Osteoblast (primary cell): ENCODE measurements at regions not wholly inside any gene's neighbourhood (a gene's known extent, or its start where the extent isn't known, plus 50 kb on each side); places are given as distances from the start of the nearest gene placed in this dataset.

Source experiments
- DNase-seq: peaks from one replicate; pipeline ENCODE4 v3.0.0; 2011; ENCODE audit warnings: low spot score, mixed read lengths; ENCODE audit not compliant: insufficient read length; ENCODE audit errors: missing footprints
- H2AFZ ChIP-seq: 2 replicates; pipeline ENCODE4 v1.6.0; 2011; ENCODE audit warnings: mild to moderate bottlenecking, low read length
- H3K27ac ChIP-seq: 2 replicates; pipeline ENCODE4 v1.5.1; 2011; ENCODE audit warnings: mild to moderate bottlenecking, low read depth, low read length, moderate library complexity
- H3K27me3 ChIP-seq: 2 replicates; pipeline ENCODE4 v1.6.0; 2012; ENCODE audit warnings: mild to moderate bottlenecking, control low read depth, inconsistent platforms, low read length, moderate library complexity; ENCODE audit not compliant: insufficient read depth
- H3K36me3 ChIP-seq: 2 replicates; pipeline ENCODE4 v1.5.1; 2011; ENCODE audit warnings: mild to moderate bottlenecking, low read length, control low read depth, moderate library complexity; ENCODE audit not compliant: insufficient read depth
- H3K4me1 ChIP-seq: 2 replicates; pipeline ENCODE4 v1.5.1; 2011; ENCODE audit warnings: mild to moderate bottlenecking, low read length, control low read depth, moderate library complexity; ENCODE audit not compliant: insufficient read depth
- H3K4me2 ChIP-seq: 2 replicates; pipeline ENCODE4 v1.6.0; 2011; ENCODE audit warnings: mild to moderate bottlenecking, low read length; ENCODE audit not compliant: insufficient read depth
- H3K4me3 ChIP-seq: fragments of 200-600 bp; sonication (generic); 3 replicates; pipeline ENCODE4 v1.5.1; 2012; ENCODE audit warnings: mild to moderate bottlenecking, low read length, inconsistent platforms; ENCODE audit not compliant: insufficient read depth
- H3K79me2 ChIP-seq: 2 replicates; pipeline ENCODE4 v1.6.0; 2012; ENCODE audit warnings: mild to moderate bottlenecking, low read length, control low read depth, inconsistent platforms; ENCODE audit not compliant: insufficient read depth
- H3K9me3 ChIP-seq: 2 replicates; pipeline ENCODE4 v1.5.1; 2011; ENCODE audit warnings: low read depth, low read length, control low read depth
- H4K20me1 ChIP-seq: 2 replicates; pipeline ENCODE4 v1.6.0; 2012; ENCODE audit warnings: mild to moderate bottlenecking, low read length, control low read depth; ENCODE audit not compliant: insufficient read depth
- TF ChIP-seq, protein P1 (sequence below): IDR thresholded peaks from 2 replicates; pipeline ENCODE4 v1.5.1; 2011; ENCODE audit warnings: mild to moderate bottlenecking, low read depth, low read length, moderate library complexity; ENCODE audit errors: extremely low read depth

DNA sequence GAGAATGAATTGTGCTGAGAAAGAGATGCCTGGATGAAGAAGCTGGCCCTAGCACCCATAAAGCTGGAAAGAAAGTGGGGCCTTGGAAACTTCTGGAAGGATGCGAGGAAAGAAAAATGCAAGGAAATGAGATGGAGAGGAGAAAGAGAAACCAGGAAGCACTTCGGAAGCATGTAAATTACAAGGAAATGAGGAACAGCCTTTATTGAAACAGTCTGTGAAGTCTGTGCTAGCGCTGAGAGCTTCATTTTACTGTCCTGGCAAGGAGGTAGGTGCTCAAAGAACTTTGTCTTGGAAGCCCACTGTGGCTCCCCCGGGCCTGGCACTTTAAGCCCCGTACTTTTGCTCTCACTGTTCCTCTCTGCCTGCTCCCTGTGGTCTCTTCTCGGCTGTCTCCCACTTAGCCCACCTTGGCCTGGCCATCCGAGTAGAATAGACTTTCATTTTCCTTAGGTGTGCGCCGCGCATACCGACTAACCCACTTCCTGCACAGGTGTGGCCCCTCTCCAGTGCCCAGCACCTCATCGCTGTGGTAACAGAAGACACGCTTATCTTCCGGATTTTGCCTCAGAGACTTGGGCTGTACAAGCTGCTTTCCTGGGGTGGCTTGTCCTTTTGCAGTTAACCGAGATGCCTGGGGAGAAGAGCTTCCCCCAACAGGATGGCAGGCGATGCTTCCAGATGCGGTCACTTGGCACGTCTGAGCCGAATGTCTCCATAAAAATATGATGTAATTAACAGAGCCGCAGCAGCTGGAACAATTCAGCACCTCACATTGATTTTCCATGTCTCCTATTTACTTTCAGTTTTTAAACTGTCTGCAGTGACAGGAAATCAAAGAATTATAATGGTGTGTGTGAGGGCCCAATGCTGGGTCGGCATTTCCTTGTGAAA is 199.6 kb downstream of the HRH4 start:
- TF ChIP-seq, protein P1, sequence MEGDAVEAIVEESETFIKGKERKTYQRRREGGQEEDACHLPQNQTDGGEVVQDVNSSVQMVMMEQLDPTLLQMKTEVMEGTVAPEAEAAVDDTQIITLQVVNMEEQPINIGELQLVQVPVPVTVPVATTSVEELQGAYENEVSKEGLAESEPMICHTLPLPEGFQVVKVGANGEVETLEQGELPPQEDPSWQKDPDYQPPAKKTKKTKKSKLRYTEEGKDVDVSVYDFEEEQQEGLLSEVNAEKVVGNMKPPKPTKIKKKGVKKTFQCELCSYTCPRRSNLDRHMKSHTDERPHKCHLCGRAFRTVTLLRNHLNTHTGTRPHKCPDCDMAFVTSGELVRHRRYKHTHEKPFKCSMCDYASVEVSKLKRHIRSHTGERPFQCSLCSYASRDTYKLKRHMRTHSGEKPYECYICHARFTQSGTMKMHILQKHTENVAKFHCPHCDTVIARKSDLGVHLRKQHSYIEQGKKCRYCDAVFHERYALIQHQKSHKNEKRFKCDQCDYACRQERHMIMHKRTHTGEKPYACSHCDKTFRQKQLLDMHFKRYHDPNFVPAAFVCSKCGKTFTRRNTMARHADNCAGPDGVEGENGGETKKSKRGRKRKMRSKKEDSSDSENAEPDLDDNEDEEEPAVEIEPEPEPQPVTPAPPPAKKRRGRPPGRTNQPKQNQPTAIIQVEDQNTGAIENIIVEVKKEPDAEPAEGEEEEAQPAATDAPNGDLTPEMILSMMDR, result no peak
- Histone ChIP-seq H3K4me1 (no peaks in the 10 kb centered on the region), H3K36me3 (no peaks in the 10 kb centered on the region), H3K27me3 (no peaks in the 10 kb centered on the region), H3K4me2 (peak overlapping the region; percentile 68), H2AFZ (peak overlapping the region; percentile 73), H3K27ac (no peak overlapping the region), H3K4me3 (peak overlapping the region; percentile 53), H4K20me1 (no peaks in the 10 kb centered on the region), H3K9me3 (no peaks in the 10 kb centered on the region), H3K79me2 (no peaks in the 10 kb centered on the region)
- DNase-seq, result peak; percentile 46

DNA sequence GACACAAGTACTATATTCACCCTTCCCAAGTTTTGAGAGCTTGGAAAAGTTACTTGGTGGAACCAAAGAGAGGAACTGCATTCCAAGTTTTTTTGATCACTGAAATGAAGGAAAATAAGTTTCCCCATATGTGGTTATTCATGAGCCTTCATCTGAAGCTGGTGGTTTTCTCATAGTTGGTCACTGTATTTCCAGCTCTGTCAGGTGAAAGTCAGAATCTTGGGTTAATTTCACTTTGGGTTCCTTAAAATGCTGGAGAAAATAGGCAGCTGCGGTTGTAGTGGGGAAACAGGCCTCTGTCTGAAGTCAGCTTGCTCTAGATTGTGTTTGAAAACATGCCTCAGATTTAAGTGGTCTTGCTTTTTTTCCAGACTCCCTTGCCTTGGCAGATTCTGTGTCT is 200.5 kb downstream of the HRH4 start:
- H3K36me3 ChIP-seq, result no peaks in the 10 kb centered on the region
- H3K27me3 ChIP-seq, result no peaks in the 10 kb centered on the region
- TF ChIP-seq, protein P1, result no peak
- H3K79me2 ChIP-seq, result no peaks in the 10 kb centered on the region
- no peak overlapping the region for H3K4me2 ChIP-seq
- H2AFZ ChIP-seq, result no peak overlapping the region
- H3K4me3 ChIP-seq, result no peak overlapping the region
- H3K9me3 ChIP-seq, result no peaks in the 10 kb centered on the region
- no peaks in the 10 kb centered on the region for H4K20me1 ChIP-seq
- H3K4me1 ChIP-seq, result no peaks in the 10 kb centered on the region
- no peak for DNase-seq
- no peak overlapping the region for H3K27ac ChIP-seq

DNA sequence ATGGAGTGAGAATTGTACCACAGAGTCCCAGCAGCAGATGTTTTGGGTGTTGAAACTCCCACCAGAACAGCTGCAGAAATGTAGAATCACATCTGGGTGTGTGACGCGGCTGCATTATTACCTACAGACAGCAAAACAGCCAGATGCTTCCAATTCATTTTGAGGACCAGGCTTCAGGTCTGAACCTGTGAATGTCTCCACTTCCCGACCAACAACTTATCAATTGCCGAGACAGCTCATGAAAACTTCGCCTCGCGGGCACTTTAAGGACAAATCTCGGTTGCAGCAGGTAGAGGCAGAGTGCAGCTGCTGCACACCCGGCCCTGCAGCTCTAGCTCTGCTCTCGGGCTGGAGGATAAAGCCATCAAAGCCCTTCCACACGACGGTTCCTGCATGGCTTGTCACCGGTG is 202.0 kb downstream of the HRH4 start:
- H3K79me2 ChIP-seq, result no peaks in the 10 kb centered on the region
- TF ChIP-seq, protein P1, result no peak
- no peaks in the 10 kb centered on the region for H3K4me1 ChIP-seq
- no peak overlapping the region for H2AFZ ChIP-seq
- H3K27me3 ChIP-seq, result no peaks in the 10 kb centered on the region
- no peak for DNase-seq
- H3K27ac ChIP-seq, result no peak overlapping the region
- H4K20me1 ChIP-seq, result no peaks in the 10 kb centered on the region
- H3K4me3 ChIP-seq, result no peak overlapping the region
- H3K4me2 ChIP-seq, result no peak overlapping the region
- no peaks in the 10 kb centered on the region for H3K36me3 ChIP-seq
- H3K9me3 ChIP-seq, result no peaks in the 10 kb centered on the region

DNA sequence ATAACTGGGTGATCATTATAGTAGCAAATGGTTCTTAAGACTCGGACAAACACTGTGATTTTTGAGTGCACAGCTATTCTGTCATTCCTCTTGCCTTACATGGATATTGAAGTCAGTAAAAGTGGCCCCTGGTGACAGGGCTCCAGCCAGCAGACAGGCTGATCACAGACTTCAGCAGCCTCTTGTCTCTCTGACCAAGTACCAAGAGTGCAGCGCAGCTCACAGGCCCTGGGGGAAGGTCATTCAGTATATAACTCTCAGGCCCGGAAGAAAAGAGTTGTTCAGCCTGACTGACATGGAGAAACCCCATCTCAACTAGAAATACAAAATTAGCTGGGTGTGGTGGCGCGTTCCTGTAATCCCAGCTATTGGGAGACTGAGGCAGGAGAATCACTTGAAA is 202.6 kb downstream of the HRH4 start:
- no peak overlapping the region for H2AFZ ChIP-seq
- no peak for DNase-seq
- TF ChIP-seq, protein P1, result no peak

More for the DNA sequence above, 202.6 kb downstream of the HRH4 start:
- H4K20me1 ChIP-seq, result no peaks in the 10 kb centered on the region
- no peaks in the 10 kb centered on the region for H3K36me3 ChIP-seq
- no peak overlapping the region for H3K4me3 ChIP-seq
- no peaks in the 10 kb centered on the region for H3K4me1 ChIP-seq
- no peaks in the 10 kb centered on the region for H3K79me2 ChIP-seq
- no peaks in the 10 kb centered on the region for H3K27me3 ChIP-seq
- no peak overlapping the region for H3K27ac ChIP-seq
- H3K4me2 ChIP-seq, result no peak overlapping the region
- H3K9me3 ChIP-seq, result no peaks in the 10 kb centered on the region
